ENCODE measurements at regions not wholly inside any gene's neighbourhood (a gene's known extent, or its start where the extent isn't known, plus 50 kb on each side); places are given as distances from the start of the nearest gene placed in this dataset.

GRCh38 chr5:135221187-135221473 lies 177.9 kb downstream of the MACROH2A1 start:
- TF ChIP-seq CTCF (IDR thresholded peaks at IDR 0.05 in 4 of 5, conservative IDR thresholded peaks at IDR 0.05 in 1 of 5) (no peak), POLR2A (IDR thresholded peaks at IDR 0.05) (no peak)
